GM19324 (cell line): ENCODE measurements at regions not wholly inside any gene's neighbourhood (a gene's known extent, or its start where the extent isn't known, plus 50 kb on each side); places are given as distances from the start of the nearest gene placed in this dataset.
"Not testable (repeated sequence)": the region's sequence is repeated elsewhere in the genome, so short reads cannot be mapped to it uniquely, and the experiment has no call there.

Source experiments
- ATAC-seq: cut with Tn5 transposase; IDR thresholded peaks from one replicate; pipeline ENCODE4 v1.9.1; 2021; ENCODE audit warnings: mild to moderate bottlenecking, moderate library complexity; ENCODE audit not compliant: unreplicated experiment, low FRiP score

GRCh38 chr1:78240755-78241154, 195.0 kb downstream of the GIPC2 start:
- ATAC-seq: no peak

GRCh38 chr1:78247079-78247478, 201.3 kb downstream of the GIPC2 start:
- ATAC-seq: no peak

- no peak for ATAC-seq
These were observed 204.4 kb downstream of the GIPC2 start for GRCh38 chr1:78250201-78250600.

GRCh38 chr1:78254517-78254916, 208.8 kb downstream of the GIPC2 start:
- no peak for ATAC-seq

- no peak for ATAC-seq
These were observed 209.6 kb downstream of the GIPC2 start for GRCh38 chr1:78255383-78255782.

GRCh38 chr1:78255846-78256245, 210.1 kb downstream of the GIPC2 start:
- ATAC-seq: no peak

GRCh38 chr1:78263459-78263858, 217.7 kb downstream of the GIPC2 start:
- no peak for ATAC-seq

- ATAC-seq: no peak
These were observed 218.2 kb downstream of the GIPC2 start for GRCh38 chr1:78263946-78264345.

GRCh38 chr1:78267513-78268218, 221.9 kb downstream of the GIPC2 start:
- ATAC-seq: no peak

- no peak for ATAC-seq
These were observed 221.2 kb upstream of the PTGFR start for GRCh38 chr1:78269591-78269990.

GRCh38 chr1:78271423-78271822, 219.4 kb upstream of the PTGFR start:
- ATAC-seq: not testable (repeated sequence)

GRCh38 chr1:78274814-78275213, 216.0 kb upstream of the PTGFR start:
- no peak for ATAC-seq

GRCh38 chr1:78275456-78275855, 215.3 kb upstream of the PTGFR start:
- ATAC-seq: no peak

- ATAC-seq: no peak
These were observed 214.7 kb upstream of the PTGFR start for GRCh38 chr1:78275906-78276685.

GRCh38 chr1:78277253-78277652, 213.5 kb upstream of the PTGFR start:
- ATAC-seq: no peak

GRCh38 chr1:78279051-78279450, 211.7 kb upstream of the PTGFR start:
- no peak for ATAC-seq

GRCh38 chr1:78280626-78281025, 210.1 kb upstream of the PTGFR start:
- ATAC-seq: no peak

- ATAC-seq: no peak
These were observed 209.2 kb upstream of the PTGFR start for GRCh38 chr1:78281580-78281979.

- ATAC-seq: no peak
These were observed 207.1 kb upstream of the PTGFR start for GRCh38 chr1:78283691-78284090.

- ATAC-seq: no peak
These were observed 206.4 kb upstream of the PTGFR start for GRCh38 chr1:78284354-78284753.

- no peak for ATAC-seq
These were observed 204.1 kb upstream of the PTGFR start for GRCh38 chr1:78286686-78287085.

- no peak for ATAC-seq
These were observed 201.2 kb upstream of the PTGFR start for GRCh38 chr1:78289603-78290002.
